Hepatocyte (in vitro differentiated cells): ENCODE measurements at regions not wholly inside any gene's neighbourhood (a gene's known extent, or its start where the extent isn't known, plus 50 kb on each side); places are given as distances from the start of the nearest gene placed in this dataset.

Experiments
- EZH2 ChIP-seq: fragments of 200-600 bp; sonication (generic); IDR thresholded peaks from 2 replicates; pipeline ENCODE4 v1.6.1; 2016; ENCODE audit warnings: antibody characterized with exemption, mild to moderate bottlenecking, borderline replicate concordance
- EZH2phosphoT487 ChIP-seq: fragments of 200-600 bp; sonication (generic); IDR thresholded peaks from one replicate; pipeline ENCODE4 v1.6.1; 2018; ENCODE audit warnings: antibody characterized with exemption, mild to moderate bottlenecking, low read depth, moderate library complexity; ENCODE audit not compliant: unreplicated experiment, severe bottlenecking
- TF ChIP-seq, protein P1 (sequence below): fragments of 200-600 bp; sonication (generic); IDR thresholded peaks from 2 replicates; pipeline ENCODE4 v1.5.1; 2016; ENCODE audit warnings: antibody characterized with exemption, mild to moderate bottlenecking; ENCODE audit not compliant: poor library complexity

DNA sequence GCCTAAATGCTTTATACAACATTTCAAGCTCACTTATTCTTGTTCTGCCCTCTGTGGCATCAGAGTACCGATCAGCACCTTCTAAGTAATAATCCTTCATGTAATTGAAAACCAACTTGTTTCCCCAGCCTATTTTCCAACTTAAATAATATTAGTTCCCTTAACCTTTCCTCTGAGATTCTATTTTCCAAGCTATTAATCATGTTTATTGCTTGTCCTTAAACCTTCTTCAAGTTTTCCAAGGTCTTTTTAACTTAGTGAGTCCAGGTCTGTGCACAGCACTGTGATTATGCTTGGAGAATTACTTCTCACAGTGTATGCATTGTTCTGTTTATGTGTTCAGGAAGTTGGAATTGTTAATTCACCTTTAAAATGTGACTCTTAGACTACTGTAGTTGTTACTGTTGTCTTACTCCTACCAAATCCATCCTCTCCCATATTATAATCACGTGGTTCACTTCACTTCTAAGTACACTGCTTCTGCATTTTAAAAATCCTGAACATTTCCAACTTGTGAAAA, 1039.3 kb upstream of the FOXG1 start:
- TF ChIP-seq, protein P1, sequence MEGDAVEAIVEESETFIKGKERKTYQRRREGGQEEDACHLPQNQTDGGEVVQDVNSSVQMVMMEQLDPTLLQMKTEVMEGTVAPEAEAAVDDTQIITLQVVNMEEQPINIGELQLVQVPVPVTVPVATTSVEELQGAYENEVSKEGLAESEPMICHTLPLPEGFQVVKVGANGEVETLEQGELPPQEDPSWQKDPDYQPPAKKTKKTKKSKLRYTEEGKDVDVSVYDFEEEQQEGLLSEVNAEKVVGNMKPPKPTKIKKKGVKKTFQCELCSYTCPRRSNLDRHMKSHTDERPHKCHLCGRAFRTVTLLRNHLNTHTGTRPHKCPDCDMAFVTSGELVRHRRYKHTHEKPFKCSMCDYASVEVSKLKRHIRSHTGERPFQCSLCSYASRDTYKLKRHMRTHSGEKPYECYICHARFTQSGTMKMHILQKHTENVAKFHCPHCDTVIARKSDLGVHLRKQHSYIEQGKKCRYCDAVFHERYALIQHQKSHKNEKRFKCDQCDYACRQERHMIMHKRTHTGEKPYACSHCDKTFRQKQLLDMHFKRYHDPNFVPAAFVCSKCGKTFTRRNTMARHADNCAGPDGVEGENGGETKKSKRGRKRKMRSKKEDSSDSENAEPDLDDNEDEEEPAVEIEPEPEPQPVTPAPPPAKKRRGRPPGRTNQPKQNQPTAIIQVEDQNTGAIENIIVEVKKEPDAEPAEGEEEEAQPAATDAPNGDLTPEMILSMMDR: no peak
- TF ChIP-seq EZH2 (no peak), EZH2phosphoT487 (no peak)
